M059J (cell line): ENCODE measurements at regions not wholly inside any gene's neighbourhood (a gene's known extent, or its start where the extent isn't known, plus 50 kb on each side); places are given as distances from the start of the nearest gene placed in this dataset.
"Not testable (repeated sequence)": the region's sequence is repeated elsewhere in the genome, so short reads cannot be mapped to it uniquely, and the experiment has no call there.

Experiments
- DNase-seq: peaks from one replicate; pipeline ENCODE4 v3.0.0-alpha.2; 2012; ENCODE audit warnings: low read depth

DNA sequence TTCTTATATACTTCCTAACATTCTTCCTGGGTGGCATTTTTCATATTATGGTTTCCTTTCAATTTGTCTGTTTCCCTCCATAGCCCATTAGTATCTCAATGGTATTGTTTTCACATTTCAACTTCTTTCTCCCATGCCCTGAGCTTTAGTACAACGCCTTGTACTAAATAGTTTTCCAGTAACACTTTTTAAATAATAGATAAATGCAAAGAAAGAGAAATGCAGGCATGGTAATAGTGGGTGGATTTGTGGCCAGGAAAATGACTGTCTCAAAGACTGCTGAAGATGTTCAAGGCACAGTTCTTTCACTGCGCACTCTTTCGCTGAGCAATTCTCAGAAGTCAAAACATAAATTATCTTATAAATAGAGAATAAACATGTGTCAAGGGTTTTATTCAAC lies 145.1 kb downstream of the LCA5 start:
- no peak for DNase-seq

DNA sequence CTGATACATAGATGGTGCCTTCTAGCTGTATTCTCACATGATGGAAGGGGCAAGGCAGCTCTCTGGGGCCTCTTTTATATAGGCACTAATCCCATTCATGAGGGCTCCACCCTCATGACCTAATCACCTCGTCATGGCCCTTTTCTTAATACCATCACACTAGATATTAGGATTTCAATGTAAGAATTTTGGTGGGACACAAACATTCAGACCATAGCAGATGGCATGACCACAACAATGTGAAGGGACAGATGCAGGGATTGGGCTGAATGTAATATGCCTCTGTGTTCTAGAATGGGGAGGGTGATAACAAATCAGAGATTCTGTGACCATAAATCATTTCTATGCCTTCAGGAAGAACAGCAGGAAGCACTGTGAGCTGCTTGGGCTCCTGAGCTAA lies 145.8 kb downstream of the LCA5 start:
- no peak for DNase-seq

DNA sequence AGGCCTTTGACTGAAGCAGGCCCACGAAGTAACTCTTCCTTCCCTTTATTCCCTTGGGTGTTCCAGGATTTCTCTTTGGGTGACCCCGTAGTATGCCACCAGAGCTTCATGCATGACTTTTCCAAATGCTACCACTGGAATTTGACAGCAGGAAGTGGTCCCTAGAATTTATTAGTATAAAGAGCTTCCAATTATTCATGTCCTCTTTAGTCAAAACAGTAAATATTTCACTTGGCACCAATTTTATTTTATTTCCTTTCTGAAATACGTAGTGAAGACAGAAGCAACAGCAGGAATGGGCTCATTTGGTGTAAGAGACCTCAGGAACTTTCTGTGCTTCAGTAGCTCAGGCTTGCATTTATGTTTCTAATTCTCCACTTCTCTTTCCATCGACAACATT lies 151.3 kb downstream of the LCA5 start:
- DNase-seq: peak; percentile 6

DNA sequence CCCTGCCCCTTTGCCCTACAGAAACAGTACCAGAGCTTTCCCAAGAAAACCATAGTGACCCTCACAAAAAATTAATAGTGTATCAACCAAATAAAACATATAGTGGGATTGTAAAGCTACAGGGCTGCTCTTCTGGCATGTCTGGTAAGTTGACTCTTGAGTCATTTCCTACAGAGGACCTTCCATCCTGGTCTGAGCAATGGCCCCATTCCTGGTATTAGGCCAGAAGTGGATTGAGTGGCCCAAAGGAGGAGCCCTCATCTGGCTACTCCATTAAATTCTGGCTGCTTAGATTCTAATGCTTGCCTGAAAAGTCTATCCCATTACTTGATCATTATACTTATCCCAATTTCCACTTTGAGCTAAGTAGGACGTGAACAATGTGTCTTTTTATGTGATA lies 150.9 kb upstream of the HMGN3 start:
- DNase-seq: no peak

DNA sequence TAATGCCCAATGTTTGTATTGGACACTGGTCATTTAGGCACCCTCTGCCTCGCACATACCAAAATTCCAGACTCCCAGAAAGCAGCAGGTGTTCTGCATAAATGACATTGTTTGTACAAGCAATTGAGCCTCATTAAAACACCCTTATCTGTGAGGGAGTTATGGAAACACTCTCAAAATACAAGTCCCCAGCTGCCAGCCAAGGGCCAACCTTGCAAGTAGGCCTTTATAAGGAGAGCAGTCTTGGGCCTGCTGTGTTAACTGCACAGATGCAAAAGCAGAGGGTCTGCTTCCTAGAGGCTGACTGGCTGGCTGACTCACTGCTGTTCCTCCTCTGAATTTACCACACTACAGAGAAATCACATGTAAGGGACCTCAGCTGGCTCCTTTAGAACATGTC lies 150.4 kb upstream of the HMGN3 start:
- no peak for DNase-seq

DNA sequence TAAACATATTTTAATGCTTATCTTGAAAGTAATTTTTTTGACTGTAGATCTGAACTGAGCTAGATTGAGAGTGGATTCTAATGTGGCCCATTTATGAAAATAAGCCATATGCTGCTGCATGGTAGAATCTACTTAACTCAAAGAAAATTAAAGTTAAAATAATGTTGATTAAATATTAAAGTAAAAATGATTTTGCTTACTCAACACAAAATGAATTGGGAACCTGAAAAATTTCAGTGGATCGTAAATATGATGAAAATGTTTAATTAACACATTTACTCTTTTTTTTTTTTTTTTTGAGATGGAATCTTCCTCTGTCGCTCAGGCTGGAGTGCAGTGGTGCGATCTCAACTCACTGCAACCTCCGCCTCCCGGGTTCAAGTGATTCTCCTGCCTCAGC lies 144.5 kb upstream of the HMGN3 start:
- no peak for DNase-seq

DNA sequence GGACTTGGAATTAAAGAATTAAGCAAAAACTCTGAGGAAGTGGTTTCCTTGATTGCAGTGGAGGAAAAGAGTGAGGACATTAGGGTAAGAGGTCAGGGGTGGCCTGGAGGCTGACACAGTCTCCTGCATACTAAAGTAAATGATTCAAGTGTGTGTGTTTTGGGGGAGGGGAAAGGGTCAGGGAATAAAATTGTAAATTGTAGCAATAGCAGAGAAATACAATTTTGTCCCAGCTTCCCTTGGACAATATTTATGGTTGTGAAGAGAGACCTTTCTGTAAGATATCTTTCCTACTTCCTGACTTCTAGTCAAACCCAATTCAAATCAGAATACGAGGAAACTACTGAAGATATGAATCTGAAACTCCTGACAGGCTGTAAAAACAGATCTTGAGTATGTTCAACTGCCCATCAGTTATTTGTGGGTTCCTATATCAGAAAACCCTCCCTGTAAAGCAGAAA lies 143.4 kb upstream of the HMGN3 start:
- no peak for DNase-seq

DNA sequence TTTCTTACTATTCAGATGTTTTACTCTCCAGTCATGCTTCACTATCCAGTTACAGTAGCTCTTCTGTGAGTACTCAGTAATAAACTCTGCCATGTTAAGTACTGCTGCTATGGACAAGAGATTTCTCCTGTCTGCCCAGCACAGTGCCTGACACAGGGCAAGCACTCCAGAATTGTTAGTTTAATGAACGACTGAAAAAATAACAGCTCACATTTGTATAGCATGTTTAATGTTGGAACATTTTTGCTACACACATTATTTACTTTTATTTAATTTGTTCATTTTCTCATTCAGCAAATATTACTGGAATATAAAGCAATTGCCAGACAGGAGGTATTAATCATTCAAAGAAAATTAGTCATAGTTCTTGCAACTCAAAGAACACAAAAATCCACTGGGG lies 142.6 kb upstream of the HMGN3 start:
- DNase-seq: no peak

DNA sequence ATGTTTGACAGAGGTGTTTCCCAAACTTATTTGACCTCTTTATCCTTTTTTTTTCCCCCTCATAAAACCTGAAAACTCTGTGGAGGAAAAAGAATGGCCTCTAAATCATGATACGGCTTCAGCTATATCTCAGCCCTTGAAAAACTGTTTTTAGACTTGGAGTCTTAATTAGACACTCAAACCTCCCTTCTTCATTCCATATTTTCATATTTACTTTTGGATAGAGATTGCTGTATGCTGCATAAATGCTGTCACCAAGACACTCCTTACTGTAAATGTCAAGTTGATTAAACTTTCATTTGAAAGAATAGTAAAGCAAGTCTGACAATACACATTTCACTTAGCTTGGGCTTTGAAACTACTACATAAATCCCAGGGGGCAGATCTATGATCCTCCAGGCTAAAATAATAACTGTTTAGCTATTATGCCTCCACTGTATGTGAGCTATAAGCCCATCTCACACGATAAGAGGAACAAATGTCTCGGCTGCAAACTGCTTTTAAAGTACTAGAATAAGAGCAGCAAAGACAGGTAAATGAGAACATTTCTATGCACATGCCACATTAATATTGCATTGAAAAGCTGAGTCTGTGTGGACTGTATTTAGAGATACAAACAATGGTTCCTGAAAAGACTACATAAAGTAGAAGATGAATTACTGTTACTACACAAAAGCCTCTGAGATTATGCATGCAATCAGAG lies 141.3 kb upstream of the HMGN3 start:
- no peak for DNase-seq

DNA sequence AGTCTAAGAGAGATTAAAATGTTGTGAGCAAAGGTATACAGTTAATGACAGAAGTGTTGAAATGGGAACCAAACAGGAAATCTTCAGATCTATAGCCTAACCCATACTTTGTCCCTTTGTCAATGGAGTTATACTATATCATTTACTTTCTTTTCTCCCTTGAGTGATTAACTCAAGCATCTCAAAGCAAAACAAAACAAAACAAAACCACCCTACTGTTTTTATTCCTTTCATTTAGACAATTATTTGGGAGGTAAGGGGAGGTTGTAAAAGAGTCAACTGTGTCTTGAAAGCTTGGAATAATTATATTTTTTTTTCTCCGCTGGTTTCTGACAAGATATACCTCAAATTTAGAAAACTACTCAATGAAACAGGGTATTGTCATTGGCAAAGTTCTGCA lies 139.8 kb upstream of the HMGN3 start:
- no peak for DNase-seq

DNA sequence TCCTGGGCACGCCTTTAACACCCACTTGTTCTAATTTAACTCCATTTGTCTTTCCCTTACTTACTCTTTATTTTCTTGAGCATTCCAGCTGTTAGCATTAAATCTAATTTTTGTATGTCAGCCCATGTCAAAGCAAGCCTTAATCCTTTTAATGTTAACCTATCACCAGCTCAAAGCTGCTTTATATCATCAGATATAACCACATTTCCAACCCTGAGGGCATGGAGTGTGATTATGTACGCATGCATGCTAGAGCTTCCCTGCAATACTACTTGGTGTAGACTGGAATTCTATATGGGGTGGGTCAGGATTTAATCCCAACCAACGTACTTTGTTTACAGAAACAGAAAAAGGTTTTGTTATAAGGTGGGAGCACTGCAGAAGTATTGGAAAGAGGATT lies 139.4 kb upstream of the HMGN3 start:
- peak; percentile 36 for DNase-seq

DNA sequence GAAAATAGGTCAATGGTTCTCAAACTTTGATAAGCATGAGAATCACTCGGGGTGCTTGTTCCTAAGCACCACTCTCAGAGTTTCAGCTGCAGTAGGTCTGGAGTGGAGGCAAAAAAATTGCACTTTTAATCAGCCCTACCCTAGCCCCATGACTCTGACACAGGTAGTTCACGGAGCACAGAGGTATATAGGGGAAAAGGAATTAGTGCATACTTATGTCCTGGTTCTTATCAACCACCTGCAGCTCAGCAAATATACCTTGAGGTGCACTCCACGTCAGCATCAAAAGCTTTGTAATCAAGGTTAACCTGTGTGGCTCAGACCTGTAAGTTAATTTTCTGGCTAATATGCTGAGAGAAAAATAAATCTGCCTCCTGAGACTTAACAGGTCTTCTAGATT lies 138.8 kb upstream of the HMGN3 start:
- DNase-seq: no peak

DNA sequence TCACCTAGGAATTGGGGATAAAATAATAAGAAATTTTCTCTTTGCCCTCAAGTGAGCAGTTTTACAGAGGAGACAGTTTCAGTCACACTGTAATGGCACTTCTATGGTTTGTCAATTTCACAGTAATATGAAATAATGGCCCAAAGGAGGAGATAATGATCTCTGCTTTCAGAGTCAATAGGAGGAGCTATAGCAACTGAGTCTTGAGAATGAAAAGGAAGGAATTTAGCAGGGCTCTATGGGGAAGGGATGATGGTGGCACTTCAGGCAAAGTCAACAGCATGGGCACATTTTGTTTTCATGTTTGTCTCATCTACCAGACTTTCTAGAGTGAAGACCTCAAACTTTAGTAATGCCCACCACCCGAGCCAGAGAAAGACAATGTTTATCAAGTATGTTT lies 138.3 kb upstream of the HMGN3 start:
- DNase-seq: no peak

DNA sequence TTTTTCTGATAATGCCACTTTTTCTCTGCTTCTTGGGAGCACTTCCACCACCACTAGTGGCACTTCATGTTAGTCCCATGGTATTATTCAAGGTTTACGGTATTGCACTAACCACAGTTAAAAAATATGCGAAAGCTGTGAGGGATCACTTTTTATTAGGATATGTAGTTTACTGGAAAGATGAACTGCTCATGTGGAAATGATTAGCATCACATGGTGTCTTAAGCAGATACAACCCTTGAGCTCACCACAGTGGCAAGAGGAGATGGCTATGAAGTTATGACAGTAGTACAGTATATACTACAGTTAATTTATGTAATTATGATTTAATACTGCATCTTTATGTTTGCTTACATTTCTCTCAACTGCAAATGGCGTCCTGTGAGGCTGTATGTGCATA lies 134.5 kb upstream of the HMGN3 start:
- DNase-seq: no peak

DNA sequence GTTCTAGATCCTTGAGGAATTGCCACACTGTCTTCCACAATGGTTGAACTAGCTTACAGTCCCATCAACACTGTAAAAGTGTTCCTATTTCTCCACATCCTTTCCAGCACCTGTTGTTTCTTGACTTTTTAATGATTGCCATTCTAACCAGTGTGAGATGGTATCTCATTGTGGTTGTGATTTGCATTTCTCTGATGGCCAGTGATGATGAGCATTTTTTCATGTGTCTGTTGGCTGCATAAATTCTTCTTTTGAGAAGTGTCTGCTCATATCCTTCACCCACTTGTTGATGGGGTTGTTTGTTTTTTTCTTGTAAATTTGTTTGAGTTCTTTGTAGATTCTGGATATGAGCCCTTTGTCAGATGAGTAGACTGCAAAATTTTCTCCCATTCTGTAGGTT lies 129.0 kb upstream of the HMGN3 start:
- not testable (repeated sequence) for DNase-seq

DNA sequence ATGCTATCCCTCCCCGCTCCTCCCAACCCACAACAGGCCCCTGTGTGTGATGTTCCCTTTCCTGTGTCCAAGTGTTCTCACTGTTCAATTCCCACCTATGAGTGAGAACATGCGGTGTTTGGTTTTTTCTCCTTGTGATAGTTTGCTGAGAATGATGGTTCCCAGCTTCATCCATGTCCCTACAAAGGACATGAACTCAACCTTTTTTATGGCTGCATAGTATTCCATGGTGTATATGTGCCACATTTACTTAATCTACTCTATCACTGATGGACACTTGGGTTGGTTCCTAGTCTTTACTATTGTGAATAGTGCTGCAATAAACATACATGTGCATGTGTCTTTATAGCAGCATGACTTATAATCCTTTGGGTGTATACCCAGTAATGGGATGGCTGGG lies 126.6 kb upstream of the HMGN3 start:
- DNase-seq: not testable (repeated sequence)

DNA sequence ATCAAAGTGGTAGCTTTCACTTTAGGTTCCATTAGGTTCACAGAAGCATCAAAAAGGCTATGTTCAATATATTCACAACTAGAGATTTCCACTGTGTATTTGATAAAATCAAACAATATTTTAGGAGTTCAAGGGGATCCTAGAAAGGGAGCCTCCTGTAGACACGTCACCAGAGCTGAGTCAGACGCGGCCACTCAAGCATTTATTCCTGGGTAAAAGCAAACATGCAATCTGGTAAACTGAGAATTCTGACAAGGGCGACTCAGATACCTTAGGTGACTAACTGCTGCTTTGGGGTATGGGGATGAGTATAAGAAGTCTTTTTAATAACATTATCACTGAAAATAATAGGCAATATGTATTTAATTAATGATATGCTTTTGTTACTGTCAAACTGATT lies 118.7 kb upstream of the HMGN3 start:
- peak; percentile 21 for DNase-seq

DNA sequence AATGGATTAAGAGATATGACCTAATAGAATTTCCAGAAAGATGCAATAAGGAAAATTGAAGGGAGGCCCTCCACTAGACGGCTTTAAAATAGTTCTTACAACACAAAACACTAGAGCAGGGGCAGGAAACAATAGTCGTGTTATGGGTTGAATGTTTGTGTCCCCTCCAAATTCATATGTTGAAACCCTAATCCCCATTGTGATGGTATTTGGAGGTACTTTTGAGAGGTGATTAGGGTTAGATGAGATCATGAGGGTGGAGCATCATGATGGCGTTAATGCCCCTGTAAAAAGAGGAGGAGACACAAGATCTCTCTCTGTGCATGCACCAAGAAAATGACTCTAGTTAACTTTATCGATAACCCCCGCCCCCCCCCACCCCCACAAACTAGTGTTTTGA lies 104.0 kb upstream of the HMGN3 start:
- no peak for DNase-seq

DNA sequence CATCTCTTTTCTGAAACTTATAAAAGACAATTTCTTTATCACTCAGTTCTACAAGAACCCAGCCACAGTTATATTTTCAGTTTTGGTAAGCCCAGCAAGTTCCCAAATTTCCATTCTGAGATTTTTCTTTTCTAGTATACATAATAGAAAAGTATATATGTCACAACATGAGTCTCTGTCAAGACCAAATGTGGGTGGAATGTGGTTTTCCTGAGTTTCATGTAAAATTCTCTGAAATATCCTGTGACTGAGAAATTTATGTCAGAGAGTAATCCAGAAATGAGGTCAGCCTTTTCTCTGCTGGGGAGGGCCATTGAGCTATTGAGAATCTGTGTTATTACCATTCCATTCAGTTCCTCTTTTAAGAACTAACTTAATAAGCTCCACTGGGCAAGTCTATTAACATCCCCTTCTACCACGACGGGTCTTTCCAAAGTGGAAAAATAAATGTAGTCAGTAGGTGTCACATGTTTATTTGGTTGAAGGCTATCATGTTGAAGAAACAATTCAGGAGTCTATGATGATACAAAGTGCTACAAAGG lies 100.7 kb upstream of the HMGN3 start:
- DNase-seq: no peak

DNA sequence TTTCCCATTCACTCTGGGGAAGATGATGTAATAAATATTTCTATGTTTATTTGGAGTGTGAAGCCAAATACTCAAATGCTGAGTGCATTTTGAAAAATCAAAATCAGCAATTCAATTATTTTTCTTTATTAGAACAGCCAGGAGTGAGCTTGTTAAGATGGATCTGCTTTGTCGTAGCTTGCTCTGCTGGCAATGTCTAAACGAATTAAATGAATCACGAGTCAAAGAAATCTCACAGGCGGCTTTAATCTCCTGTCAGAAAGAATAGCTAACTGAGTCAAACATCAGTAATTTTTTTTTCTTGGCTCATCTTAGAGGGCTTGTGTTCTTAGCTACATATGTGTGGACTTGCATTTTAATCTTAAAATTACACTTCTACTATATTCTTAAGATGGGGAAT lies 100.2 kb upstream of the HMGN3 start:
- no peak for DNase-seq

DNA sequence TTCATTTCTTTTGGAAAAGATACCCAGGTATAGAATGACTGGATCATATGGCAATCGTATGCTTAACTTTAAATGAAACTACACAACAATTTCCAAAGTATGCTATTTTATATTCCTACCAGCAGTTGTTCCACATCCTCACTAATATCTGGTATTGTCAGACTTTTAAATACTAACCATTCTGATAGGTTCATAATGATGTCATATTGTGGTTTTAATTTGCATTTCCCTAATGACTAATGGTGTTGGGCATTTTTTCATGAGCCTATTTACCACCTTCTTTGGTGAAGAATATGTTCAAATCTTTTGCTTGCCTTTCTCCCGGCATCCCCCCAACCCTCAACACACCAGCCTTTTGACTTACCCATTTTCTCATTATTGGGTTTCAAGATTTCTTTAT lies 96.2 kb upstream of the HMGN3 start:
- peak; percentile 37 for DNase-seq

DNA sequence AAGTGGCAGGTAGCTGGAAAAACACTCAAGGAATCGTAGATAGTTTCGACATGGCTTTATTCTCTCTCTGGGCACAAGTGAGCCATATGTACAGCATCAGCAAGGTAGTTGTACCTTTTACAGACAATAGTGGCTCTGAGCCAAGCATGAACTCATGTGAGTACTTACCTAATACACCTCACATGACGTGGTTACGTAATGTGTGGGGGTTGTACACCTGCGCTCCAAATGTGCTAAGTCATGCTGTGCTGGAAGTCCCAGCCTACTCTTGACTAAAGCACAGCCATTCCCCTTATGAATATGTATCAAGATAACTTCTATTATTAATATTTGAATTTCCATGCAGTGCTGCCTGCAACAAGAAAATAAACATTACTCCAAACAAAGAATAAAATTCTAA lies 78.8 kb upstream of the HMGN3 start:
- DNase-seq: no peak

DNA sequence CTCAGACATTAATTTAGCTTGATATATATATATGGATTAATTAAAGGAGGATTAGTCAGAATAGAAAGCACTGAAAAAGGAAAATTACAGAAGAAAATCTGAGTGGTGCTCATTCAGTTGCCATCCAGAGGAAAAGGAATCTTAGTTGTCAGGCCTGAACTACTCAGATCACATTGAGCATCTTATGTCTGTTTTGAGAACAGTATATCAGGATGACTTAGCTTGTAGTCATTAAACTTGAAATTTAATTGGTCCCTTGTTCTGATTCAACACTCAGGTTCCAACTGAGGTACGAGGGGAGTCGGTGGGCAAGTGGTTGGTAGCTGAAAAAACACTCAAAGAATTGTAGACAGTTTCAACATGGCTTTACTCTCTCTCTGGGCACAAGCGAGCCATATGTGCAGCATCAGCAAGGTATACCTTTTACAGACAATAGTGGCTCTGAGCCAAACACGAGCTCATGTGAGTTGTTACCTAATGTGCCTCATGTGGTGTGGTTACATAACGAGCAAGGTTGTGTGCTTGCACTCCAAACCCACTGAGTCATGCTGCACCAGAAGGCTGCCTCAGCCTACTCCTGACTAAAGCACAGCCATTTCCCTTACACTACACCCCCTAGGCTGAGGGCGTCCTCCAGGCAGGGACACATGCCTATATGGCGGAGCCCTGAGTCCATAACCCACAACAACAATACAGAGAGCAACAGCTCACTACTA lies 73.0 kb upstream of the HMGN3 start:
- peak; percentile 25 for DNase-seq
